ENCODE measurements at regions not wholly inside any gene's neighbourhood (a gene's known extent, or its start where the extent isn't known, plus 50 kb on each side); places are given as distances from the start of the nearest gene placed in this dataset.
A peak's percentile ranks its signal among the peaks of the same experiment; 100 is the strongest.
"Not testable (repeated sequence)": the region's sequence is repeated elsewhere in the genome, so short reads cannot be mapped to it uniquely, and the experiment has no call there.

DNA sequence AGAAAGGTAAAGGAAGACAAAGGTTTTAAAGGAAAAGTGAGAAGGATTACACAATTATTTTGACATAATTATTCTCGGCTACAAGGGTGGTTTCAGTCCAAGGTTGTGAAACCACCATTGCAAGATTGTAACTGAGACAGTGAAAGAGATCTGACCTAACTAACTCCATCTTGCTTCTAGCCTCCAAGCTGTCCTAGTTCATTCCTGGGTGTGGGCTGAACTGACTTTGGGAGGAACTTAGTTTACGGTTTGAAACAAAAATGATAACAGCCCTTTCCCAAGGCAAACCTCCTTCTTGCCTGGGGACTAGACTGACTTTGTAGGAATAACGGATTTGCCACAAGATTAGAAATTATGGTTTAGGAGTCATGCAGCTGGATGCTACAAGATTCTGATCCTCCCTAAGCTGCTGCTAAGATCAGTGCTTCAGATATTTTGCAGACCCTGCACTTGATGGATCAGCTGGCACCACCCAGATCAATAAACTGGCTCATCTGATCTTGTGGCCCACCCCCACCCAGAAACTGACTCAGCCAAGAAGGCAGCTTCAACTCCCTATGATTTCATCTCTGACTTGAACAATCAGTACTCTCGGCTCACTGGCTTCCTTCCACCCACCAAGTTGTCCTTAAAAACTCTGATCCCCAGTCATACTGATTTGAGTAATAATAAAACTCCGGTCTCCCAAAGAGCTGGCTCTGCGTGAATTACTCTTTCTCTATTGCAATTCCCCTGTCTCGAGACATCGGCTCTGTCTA, 57.7 kb upstream of the AADACL2 start:
- DNase-seq = peak in 10 of 56 donors; percentile 0 to 16 (median 3)

DNA sequence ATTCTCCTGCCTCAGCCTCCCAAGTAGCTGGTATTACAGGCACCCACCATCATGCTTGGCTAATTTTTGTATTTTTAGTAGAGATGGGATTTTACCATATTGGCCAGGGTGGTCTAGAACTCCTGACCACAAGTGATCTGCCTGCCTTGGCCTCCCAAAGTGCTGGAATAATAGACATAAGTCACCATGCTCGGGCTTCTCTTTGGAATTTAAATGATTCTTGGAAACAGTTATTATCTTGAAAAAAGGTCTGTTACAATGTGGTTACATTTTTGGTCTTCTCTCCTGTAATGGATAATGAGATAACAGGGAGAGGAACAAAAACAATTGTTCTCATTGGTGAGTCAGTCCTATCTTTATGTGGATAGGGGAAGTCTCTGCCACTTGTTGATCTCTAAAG, 59.8 kb upstream of the AADACL2 start:
- DNase-seq = no peak

DNA sequence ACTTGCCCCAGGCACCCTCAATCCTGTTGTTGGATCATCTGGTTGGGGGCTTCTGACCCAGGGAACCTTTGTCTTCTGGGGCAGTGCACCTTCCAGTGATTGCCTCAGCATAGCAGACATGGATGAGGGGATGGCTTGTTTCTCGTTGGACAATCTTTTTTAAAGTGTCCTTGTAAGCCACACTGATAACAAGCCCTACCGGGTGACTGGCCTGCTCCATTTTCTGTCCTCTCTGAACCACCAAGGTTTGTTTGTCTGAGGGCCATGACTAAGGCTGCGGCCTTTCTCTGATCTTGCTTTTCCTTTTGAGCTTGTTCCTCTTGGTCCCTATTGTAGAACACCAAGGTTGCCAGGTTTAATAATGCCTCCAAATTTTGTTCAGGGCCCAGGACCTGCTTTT, 66.0 kb upstream of the AADACL2 start:
- not testable (repeated sequence) for DNase-seq

DNA sequence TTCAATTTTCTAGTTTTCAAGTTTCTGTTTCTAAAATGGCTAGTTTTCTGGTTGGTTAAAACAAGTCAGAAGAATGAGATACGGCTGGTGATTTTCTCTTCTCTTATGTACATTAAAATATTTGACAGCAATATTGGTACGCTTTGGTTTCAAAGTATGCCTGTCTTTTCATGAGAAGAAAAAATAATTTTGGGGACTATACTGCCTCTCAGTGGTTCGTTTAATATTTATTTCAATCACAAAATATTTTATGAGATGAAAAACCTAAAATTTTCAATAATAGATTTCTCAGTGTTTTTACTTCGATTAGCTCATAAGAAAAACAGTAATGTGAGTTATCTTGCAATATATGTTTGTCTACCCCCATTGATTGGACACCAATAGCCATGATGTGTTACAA, 72.8 kb upstream of the AADACL2 start:
- DNase-seq = no peak

DNA sequence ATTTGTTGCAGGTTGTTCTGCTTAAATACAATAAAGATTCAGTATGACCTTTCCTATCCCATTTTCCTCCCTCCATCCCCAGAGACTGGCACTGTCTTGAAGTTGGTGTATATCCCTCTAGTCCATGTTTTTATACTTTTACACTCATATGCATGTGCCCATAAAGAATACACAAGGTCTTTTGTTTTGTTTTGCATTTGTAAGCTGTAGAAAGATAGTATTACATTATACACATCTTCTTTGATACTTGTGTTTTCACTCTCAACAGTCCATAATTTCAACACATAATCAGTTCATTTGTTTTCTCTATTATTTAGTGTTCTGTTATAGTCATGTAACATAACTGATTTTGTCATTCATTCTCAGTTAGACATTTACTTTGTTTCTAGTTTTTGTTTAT, 88.7 kb upstream of the AADACL2 start:
- DNase-seq = no peak

DNA sequence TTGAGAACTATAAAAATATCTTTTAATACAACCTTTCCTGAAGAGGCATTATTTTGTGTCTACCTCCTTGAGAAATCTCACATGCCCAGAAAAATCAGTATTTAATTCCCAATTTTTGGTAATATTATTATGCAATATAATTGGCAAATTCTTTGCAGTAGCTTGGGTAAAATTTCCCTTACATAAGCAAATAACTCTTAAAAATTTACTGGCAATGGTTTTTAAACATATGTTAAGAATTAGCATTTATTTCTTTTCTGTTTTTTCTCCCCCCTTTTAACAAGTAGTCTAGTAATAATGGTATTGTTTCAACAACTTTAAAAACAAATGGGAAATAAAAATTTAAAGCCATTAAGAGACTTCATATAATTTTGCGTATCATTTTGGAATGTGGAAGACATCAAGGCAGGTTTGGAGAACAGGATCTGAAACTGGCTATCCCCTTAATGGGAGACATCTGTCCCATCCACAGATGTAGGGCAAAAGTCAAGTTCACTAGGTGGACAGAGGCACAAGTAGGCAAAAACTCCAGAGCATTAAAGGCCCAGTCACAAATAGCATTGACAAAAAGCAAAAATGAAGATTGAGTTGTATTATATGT, 89.6 kb upstream of the AADACL2 start:
- no peak for DNase-seq

DNA sequence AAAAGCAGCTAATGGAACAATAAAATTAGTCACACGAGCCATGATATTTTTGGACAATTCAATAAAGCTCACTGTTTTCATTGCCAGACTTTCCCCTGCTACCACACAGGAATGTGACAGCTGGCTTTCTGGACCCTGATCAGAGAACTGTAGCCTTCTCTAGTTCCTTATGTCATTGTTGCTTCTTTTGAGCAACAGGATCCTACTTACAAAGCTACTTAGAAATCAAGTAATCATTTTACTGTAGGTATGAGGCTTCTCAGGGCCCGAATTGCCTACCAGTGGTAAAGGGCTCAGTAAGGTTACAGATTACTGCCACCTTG, 94.3 kb upstream of the AADACL2 start:
- no peak for DNase-seq

DNA sequence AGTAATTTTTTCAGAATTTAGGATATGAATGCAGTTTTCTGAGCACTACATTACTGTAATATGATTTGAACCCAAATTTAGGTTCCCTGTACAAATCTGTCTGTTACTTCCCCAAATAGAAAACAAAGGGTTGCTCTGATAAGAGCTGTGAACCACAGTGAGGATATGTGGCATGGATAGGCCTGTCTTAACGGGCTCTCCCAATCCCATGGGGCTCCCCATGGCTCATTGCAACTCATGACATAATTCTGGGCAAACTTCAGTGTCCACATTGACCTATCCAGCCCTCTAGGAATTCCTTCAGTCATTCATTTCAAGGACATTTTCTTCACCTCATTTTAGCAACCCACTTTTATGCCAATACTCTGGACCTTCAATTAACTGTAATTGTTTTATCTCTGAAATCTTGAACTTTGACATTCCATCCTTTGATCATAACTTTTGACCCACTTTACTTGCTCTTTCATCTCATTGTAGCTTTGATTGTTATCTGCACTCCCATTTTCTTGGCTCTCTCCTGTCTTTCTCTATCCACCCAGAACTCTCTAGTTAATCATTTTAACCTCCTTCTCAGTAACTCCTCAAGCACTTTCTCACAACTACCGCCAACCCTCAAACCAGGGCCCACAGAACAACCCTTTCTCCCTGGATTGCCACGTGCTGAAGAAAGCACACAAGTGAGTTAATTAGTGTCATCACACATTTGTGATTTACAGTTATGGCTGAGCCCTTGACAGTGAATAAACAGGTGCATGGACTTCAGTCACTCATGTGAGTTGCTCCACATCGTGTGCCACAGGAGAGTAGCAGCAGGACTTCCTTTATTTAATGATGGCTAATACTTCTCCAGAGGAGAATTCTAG, 94.9 kb upstream of the AADACL2 start:
- no peak for DNase-seq

DNA sequence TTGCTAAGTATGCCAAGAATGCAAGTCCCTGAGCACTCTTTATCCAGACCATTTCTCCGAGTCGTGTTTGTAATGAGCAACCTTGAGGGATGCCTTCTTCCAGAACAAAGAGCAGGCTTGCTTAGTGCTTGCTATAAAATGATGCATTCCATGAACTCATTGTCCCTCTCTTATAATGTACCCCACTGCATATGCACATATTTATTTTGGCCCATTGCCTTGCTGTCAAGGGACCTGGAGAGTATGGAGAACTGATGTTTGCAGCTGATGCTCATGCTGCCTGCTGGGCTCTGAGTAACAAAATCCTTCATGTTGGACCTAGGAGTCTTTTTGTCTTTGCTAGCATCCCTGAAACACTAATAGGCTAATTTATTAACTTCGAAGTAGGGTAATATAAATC, 97.8 kb upstream of the AADACL2 start:
- DNase-seq = no peak

DNA sequence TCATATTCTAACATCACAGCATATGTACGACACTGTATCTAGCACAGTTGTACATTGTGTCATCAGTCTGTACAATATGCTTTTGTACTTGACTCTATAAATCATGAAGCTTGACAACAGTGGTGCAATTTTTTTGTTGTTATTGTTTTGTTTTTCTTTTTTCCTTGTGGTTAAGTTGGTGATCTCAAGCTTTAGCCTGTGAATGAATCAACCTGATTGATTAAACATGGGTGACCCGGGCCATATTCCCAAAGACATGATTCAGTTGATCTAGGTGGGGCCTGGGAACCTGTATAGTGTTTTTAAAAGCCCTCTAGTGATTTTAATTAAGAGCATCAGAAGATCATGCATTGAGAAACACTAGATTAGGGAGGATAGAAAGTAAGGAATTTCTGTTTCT, 101.8 kb upstream of the AADACL2 start:
- no peak for DNase-seq

DNA sequence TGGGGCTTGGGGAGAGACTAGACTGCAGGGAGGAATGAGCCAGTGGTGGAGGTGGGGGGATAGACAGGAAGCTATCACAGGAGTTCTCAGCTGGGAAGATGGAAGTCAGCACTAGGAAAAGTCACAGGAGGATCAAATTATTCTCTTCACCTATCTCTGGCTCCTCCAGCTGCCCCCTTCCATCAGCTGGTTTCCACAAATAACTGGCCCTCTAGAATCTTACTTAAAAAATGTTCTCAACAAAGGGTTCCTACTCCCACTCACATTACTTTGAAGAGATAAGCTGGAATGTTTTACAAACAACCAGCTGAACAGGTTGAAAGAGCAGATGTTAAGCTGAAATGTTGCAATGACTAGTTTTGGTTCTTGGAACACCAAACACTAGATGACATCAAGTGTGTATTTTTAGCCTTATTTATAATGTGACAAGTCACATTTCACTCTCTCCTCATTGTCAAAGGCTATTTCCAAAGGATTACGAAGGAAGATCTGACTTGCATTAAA, 102.7 kb upstream of the AADACL2 start:
- no peak for DNase-seq

DNA sequence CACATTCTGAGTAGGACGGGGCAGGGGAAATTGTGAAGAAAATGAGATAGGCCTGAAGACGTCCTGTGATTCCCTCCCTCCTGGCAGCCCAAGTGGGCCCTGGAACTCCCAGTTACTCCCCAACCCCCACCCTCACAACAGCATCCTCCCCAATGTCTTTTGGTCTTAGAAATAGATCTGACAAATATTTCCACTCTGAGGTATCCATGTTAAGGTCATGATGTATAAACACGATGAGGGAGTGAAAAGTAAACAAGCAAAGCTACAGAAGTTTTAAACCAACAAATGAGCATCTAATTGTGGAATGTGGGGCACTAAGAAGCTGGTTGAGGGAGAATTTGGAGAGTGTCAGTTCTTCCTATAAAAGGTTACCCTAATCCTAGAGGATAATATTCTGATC, 103.7 kb upstream of the AADACL2 start:
- no peak for DNase-seq

DNA sequence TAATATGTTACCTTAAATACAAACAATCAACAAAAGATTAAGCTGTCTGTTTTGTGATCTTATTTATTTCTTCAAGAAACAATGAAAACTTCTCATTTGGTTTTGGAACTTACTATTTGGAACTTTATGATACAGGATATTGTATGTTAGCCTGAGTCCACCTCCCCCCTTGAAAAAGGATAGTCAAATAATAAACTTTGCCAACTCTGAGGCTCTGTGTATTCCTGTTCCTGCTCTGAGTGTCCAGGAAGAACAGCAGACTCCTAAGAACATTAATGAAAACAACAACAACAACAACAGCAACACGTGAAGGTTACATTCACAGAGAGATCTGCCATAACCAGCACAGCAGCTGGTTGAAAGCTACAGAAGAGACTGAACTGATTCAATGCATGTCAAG, 108.1 kb upstream of the AADACL2 start:
- no peak for DNase-seq

DNA sequence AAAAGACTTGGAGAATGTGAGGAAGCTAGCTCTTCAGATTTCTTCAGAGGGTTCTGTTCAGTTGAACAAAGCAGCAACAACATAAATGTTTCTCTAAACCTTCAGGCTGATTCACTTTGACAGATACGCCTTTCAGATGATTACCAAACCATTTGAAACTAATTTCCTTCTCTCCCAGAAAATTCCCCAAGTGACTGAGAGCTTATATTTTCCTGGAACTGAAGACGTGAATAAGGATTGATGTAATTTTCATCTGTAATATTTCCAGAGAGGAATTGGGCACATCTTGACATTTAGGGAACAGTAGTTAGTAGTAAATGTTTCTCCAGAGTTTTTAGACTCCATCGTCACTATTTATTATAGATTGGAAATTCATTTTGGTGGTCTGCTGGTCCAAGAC, 108.6 kb upstream of the AADACL2 start:
- no peak for DNase-seq

DNA sequence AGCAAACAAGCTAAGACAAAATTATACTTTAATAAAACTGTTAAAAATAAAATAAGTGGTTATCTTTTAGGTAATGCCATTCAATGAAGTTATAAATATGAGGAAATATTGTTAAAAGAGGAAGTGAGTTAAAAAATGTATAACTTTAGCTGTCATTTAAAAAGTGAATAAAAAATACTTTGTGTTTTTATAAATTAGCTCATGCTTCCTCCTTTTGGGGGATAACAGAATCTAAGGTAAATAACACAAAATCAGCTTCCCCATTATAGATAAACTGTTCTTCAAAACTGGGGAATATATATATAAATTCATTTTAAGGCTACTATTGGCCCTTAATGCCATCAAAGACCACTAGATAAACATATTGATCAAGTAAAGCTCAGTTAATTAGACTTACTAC, 113.7 kb upstream of the AADACL2 start:
- DNase-seq = no peak

DNA sequence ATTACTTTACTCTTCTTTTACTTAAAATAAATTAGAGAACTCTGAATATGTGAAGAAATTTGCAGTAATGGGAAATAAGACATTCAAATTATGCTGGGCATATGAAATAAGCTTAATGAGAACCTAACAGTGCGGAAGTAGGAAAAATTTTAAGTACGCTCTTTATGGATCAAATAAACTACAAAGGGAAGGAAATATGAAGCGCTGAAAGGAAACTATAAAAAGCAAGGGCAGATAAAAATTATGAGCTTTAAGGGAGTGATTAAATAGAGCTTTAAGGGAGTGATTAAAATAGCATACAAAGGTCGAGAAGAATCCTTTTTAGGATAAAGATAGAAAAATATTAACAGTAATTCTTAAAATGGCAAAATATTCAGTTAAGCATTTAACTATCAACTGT, 118.3 kb upstream of the AADACL2 start:
- no peak for DNase-seq

DNA sequence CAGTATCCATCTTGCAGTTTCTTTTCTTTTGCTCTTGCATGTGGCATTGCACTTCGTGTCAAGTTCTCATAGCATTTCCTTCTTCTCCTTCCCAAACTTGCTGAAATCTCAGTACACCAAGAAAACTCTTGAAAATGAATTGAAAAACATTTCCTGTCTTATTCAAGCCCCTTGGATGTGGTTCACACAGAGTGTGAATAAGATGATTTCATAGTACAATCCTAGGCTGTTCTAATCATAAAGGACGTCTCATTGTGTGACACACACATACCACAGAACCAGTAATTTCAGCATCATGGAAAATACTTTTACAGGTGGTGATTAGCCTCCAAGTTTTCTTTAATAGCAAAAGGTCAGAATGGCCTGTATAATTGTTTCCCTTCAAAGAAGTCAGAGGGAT, 121.6 kb upstream of the AADACL2 start:
- no peak for DNase-seq

DNA sequence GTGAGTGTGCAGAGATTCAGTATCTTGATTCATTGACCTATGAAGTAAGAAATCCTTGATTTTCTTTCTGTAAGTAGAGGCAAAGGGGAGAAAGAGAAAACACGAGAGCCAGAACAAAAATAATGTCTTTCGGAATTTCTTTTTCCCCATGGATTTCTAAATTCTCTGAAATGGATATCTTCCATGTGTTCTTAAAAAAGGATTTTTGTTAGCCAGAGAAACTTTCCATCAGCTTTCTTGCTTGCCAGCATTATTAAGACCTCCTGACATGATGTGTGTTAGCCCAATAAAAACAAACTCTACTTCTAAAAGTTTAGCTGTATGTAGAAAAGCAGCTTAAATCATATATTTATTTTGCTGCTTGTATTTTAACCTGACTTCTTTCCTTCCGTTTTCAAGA, 122.3 kb upstream of the AADACL2 start:
- no peak for DNase-seq

DNA sequence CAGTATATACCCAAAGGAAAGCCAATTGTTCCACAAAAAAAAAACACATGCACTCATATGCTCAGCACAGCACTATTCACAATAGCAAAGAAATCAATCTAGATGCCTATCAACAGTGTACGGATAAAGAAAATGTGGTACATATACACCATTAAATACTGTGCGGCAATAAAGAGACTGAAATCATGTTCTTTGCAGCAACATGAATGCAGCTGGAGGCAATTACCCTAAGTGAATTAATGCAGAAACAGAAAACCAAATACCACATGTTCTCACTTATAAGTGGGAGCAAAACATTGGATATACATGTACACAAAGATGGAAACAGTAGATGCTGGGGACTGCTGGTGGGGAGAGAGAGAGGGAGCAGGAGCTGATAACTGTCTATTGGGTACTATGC, 124.2 kb upstream of the AADACL2 start:
- no peak for DNase-seq

DNA sequence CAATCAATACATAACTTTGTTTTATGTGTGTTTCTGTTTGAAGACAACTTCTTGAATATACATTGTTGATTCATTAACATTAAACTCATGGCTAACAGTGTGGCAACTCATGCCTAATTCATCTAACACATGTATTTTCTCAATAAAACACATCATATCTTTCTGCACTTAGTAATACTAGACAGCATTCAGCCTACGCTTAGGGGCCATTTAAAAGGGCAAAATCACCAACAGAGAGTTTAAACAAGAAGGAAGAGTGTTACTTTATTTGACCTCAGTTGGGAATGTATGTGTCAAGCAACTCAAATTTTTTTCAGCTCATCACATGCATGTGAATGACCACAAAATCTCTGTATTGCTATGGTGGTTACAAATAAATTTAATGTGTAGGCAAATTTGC, 128.8 kb upstream of the AADACL2 start:
- no peak for DNase-seq

DNA sequence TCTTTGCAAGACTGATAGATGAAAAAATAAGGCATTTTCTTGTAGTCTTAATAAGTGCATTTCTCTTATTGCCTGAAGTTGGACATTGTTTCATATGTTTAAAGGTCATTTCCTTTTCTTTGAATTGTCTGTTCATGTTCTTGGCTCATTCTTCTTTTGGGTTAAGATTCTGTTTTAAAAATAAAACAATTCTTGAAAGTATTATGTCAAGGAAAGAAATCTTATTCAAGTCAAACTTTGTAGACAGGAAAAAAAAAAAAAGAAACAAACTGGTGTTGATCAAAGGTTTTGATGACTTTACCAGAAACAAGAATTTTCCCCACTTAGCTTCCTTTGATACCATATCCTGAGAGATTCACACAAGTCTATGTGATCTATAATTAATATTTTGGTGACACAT, 132.9 kb upstream of the AADACL2 start:
- DNase-seq = no peak

DNA sequence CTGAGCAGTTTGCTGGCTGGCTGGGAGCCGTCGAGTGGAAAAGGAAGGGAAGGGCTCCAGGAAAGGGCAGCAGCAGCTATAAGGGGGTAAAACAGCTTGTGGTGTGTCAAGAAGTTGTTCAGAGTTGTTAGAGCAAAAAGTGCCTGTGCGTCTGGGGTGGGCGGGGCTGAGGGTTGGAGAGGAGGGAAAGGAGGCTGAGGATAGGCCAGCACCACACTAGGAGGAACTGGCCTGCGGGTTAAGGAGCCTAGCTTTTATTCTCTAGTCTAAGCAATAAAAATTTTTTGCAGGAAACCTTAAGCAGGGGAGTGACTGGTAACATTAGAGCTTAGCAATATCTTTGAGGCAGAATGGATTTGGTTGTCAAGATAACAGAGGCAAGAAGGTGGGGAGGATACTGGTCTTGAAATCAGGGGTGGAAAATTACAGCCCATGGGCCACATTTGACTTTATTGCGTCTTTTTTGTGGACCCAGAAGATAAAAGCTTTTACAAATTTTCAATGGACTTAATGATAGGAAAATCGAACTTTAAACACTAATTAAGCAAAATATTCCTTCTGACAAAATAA, 134.5 kb upstream of the AADACL2 start:
- DNase-seq = no peak
